ENCODE measurements at regions not wholly inside any gene's neighbourhood (a gene's known extent, or its start where the extent isn't known, plus 50 kb on each side); places are given as distances from the start of the nearest gene placed in this dataset.

GRCh38 chr10:121205625-121206024 lies 354.5 kb downstream of the WDR11 start:
- WGBS, 2 experiments (ENCODE audit: insufficient coverage in 2 of 2): 95% methylated on average over 2 of the region's 2 CpGs; no CpG with 5 or more reads in 1 of the 2 experiments
- no peaks in the 10 kb centered on the region for H3K36me3 ChIP-seq (ENCODE audit: control insufficient read depth, insufficient read depth, low read length)
- H3K27ac ChIP-seq (ENCODE audit: low read depth, low read length, severe bottlenecking): no peak overlapping the region
- H3K4me3 ChIP-seq (ENCODE audit: extremely low read depth, insufficient read depth, low read length, poor library complexity, severe bottlenecking): no peak overlapping the region
- no peaks in the 10 kb centered on the region for H3K4me1 ChIP-seq (ENCODE audit: control insufficient read depth, insufficient read depth, low read length, poor library complexity, severe bottlenecking)
- H3K9me3 ChIP-seq (ENCODE audit: control insufficient read depth, low read length): no peaks in the 10 kb centered on the region

GRCh38 chr10:121211446-121211845 lies 360.3 kb downstream of the WDR11 start:
- no peaks in the 10 kb centered on the region for H3K36me3 ChIP-seq (ENCODE audit: control insufficient read depth, insufficient read depth, low read length)
- H3K9me3 ChIP-seq (ENCODE audit: control insufficient read depth, low read length): no peaks in the 10 kb centered on the region
- WGBS, 2 experiments (ENCODE audit: insufficient coverage in 2 of 2): no CpG with 5 or more reads among the region's 2 CpGs
- H3K4me1 ChIP-seq (ENCODE audit: control insufficient read depth, insufficient read depth, low read length, poor library complexity, severe bottlenecking): no peaks in the 10 kb centered on the region
- H3K27ac ChIP-seq (ENCODE audit: low read depth, low read length, severe bottlenecking): no peak overlapping the region
- H3K4me3 ChIP-seq (ENCODE audit: extremely low read depth, insufficient read depth, low read length, poor library complexity, severe bottlenecking): no peak overlapping the region

- WGBS, 2 experiments (ENCODE audit: insufficient coverage in 2 of 2): 88 to 93% methylated on average over 3 of the region's 4 CpGs
- H3K4me3 ChIP-seq (ENCODE audit: extremely low read depth, insufficient read depth, low read length, poor library complexity, severe bottlenecking): no peak overlapping the region
- H3K36me3 ChIP-seq (ENCODE audit: control insufficient read depth, insufficient read depth, low read length): no peaks in the 10 kb centered on the region
- H3K4me1 ChIP-seq (ENCODE audit: control insufficient read depth, insufficient read depth, low read length, poor library complexity, severe bottlenecking): no peaks in the 10 kb centered on the region
- no peak overlapping the region for H3K27ac ChIP-seq (ENCODE audit: low read depth, low read length, severe bottlenecking)
- H3K9me3 ChIP-seq (ENCODE audit: control insufficient read depth, low read length): no peaks in the 10 kb centered on the region
Measured at GRCh38 chr10:121213437-121213836, 362.3 kb downstream of the WDR11 start.

- no peaks in the 10 kb centered on the region for H3K36me3 ChIP-seq (ENCODE audit: control insufficient read depth, insufficient read depth, low read length)
Measured at GRCh38 chr10:121216295-121216694, 365.1 kb downstream of the WDR11 start.

GRCh38 chr10:121216721-121217181 lies 365.6 kb downstream of the WDR11 start:
- no peaks in the 10 kb centered on the region for H3K36me3 ChIP-seq (ENCODE audit: control insufficient read depth, insufficient read depth, low read length)
- H3K4me1 ChIP-seq (ENCODE audit: control insufficient read depth, insufficient read depth, low read length, poor library complexity, severe bottlenecking): no peaks in the 10 kb centered on the region
- no peak overlapping the region for H3K27ac ChIP-seq (ENCODE audit: low read depth, low read length, severe bottlenecking)
- no peaks in the 10 kb centered on the region for H3K9me3 ChIP-seq (ENCODE audit: control insufficient read depth, low read length)
- 87 to 95% methylated on average over 7 to 8 of the region's 8 CpGs for WGBS, 2 experiments (ENCODE audit: insufficient coverage in 2 of 2)
- no peak overlapping the region for H3K4me3 ChIP-seq (ENCODE audit: extremely low read depth, insufficient read depth, low read length, poor library complexity, severe bottlenecking)

More at GRCh38 chr10:121216295-121216694, 365.1 kb downstream of the WDR11 start:
- Histone ChIP-seq H3K4me3 (ENCODE audit: extremely low read depth, insufficient read depth, low read length, poor library complexity, severe bottlenecking) (no peak overlapping the region), H3K9me3 (ENCODE audit: control insufficient read depth, low read length) (no peaks in the 10 kb centered on the region), H3K27ac (ENCODE audit: low read depth, low read length, severe bottlenecking) (no peak overlapping the region), H3K4me1 (ENCODE audit: control insufficient read depth, insufficient read depth, low read length, poor library complexity, severe bottlenecking) (no peaks in the 10 kb centered on the region)
- 92 to 94% methylated on average over 2 of the region's 2 CpGs for WGBS, 2 experiments (ENCODE audit: insufficient coverage in 2 of 2)

GRCh38 chr10:121217331-121217730 lies 366.2 kb downstream of the WDR11 start:
- H3K9me3 ChIP-seq (ENCODE audit: control insufficient read depth, low read length): no peaks in the 10 kb centered on the region
- no peaks in the 10 kb centered on the region for H3K4me1 ChIP-seq (ENCODE audit: control insufficient read depth, insufficient read depth, low read length, poor library complexity, severe bottlenecking)
- no peaks in the 10 kb centered on the region for H3K36me3 ChIP-seq (ENCODE audit: control insufficient read depth, insufficient read depth, low read length)
- WGBS, 2 experiments (ENCODE audit: insufficient coverage in 2 of 2): 84 to 94% methylated on average over 4 to 6 of the region's 7 CpGs
- H3K27ac ChIP-seq (ENCODE audit: low read depth, low read length, severe bottlenecking): no peak overlapping the region
- H3K4me3 ChIP-seq (ENCODE audit: extremely low read depth, insufficient read depth, low read length, poor library complexity, severe bottlenecking): no peak overlapping the region

GRCh38 chr10:121221072-121221471 lies 369.9 kb downstream of the WDR11 start:
- Histone ChIP-seq H3K4me3 (ENCODE audit: extremely low read depth, insufficient read depth, low read length, poor library complexity, severe bottlenecking) (no peak overlapping the region), H3K36me3 (ENCODE audit: control insufficient read depth, insufficient read depth, low read length) (no peaks in the 10 kb centered on the region), H3K4me1 (ENCODE audit: control insufficient read depth, insufficient read depth, low read length, poor library complexity, severe bottlenecking) (no peaks in the 10 kb centered on the region), H3K27ac (ENCODE audit: low read depth, low read length, severe bottlenecking) (no peak overlapping the region), H3K9me3 (ENCODE audit: control insufficient read depth, low read length) (no peaks in the 10 kb centered on the region)
- WGBS, 2 experiments (ENCODE audit: insufficient coverage in 2 of 2): 89 to 93% methylated on average over 1 to 2 of the region's 3 CpGs

- H3K4me3 ChIP-seq (ENCODE audit: extremely low read depth, insufficient read depth, low read length, poor library complexity, severe bottlenecking): no peak overlapping the region
- 68 to 78% methylated on average over 5 to 6 of the region's 8 CpGs for WGBS, 2 experiments (ENCODE audit: insufficient coverage in 2 of 2)
- H3K36me3 ChIP-seq (ENCODE audit: control insufficient read depth, insufficient read depth, low read length): no peaks in the 10 kb centered on the region
- no peak overlapping the region for H3K27ac ChIP-seq (ENCODE audit: low read depth, low read length, severe bottlenecking)
- no peaks in the 10 kb centered on the region for H3K4me1 ChIP-seq (ENCODE audit: control insufficient read depth, insufficient read depth, low read length, poor library complexity, severe bottlenecking)
- no peaks in the 10 kb centered on the region for H3K9me3 ChIP-seq (ENCODE audit: control insufficient read depth, low read length)
Measured at GRCh38 chr10:121221991-121222390, 370.8 kb downstream of the WDR11 start.

- 50 to 67% methylated on average over 1 of the region's 2 CpGs for WGBS, 2 experiments (ENCODE audit: insufficient coverage in 2 of 2)
- Histone ChIP-seq H3K9me3 (ENCODE audit: control insufficient read depth, low read length) (no peaks in the 10 kb centered on the region), H3K4me3 (ENCODE audit: extremely low read depth, insufficient read depth, low read length, poor library complexity, severe bottlenecking) (no peak overlapping the region), H3K36me3 (ENCODE audit: control insufficient read depth, insufficient read depth, low read length) (no peaks in the 10 kb centered on the region), H3K4me1 (ENCODE audit: control insufficient read depth, insufficient read depth, low read length, poor library complexity, severe bottlenecking) (no peaks in the 10 kb centered on the region), H3K27ac (ENCODE audit: low read depth, low read length, severe bottlenecking) (no peak overlapping the region)
Measured at GRCh38 chr10:121222842-121223241, 371.7 kb downstream of the WDR11 start.

- no peaks in the 10 kb centered on the region for H3K9me3 ChIP-seq (ENCODE audit: control insufficient read depth, low read length)
- 94 to 100% methylated on average over 2 to 3 of the region's 5 CpGs for WGBS, 2 experiments (ENCODE audit: insufficient coverage in 2 of 2)
- no peak overlapping the region for H3K27ac ChIP-seq (ENCODE audit: low read depth, low read length, severe bottlenecking)
- no peak overlapping the region for H3K4me3 ChIP-seq (ENCODE audit: extremely low read depth, insufficient read depth, low read length, poor library complexity, severe bottlenecking)
- no peaks in the 10 kb centered on the region for H3K36me3 ChIP-seq (ENCODE audit: control insufficient read depth, insufficient read depth, low read length)
- H3K4me1 ChIP-seq (ENCODE audit: control insufficient read depth, insufficient read depth, low read length, poor library complexity, severe bottlenecking): no peaks in the 10 kb centered on the region
Measured at GRCh38 chr10:121231079-121231478, 367.2 kb downstream of the FGFR2 start.

- WGBS, 2 experiments (ENCODE audit: insufficient coverage in 2 of 2): 100% methylated on average over 1 to 3 of the region's 10 CpGs
- H3K36me3 ChIP-seq (ENCODE audit: control insufficient read depth, insufficient read depth, low read length): no peaks in the 10 kb centered on the region
- no peak overlapping the region for H3K4me3 ChIP-seq (ENCODE audit: extremely low read depth, insufficient read depth, low read length, poor library complexity, severe bottlenecking)
- H3K4me1 ChIP-seq (ENCODE audit: control insufficient read depth, insufficient read depth, low read length, poor library complexity, severe bottlenecking): no peaks in the 10 kb centered on the region
- peaks cover 5% of the 10 kb centered on the region for H3K9me3 ChIP-seq (ENCODE audit: control insufficient read depth, low read length)
- no peak overlapping the region for H3K27ac ChIP-seq (ENCODE audit: low read depth, low read length, severe bottlenecking)
Measured at GRCh38 chr10:121232494-121232893, 365.8 kb downstream of the FGFR2 start.
